Astrocyte of the cerebellum (primary cell): ENCODE measurements at regions not wholly inside any gene's neighbourhood (a gene's known extent, or its start where the extent isn't known, plus 50 kb on each side); places are given as distances from the start of the nearest gene placed in this dataset.

Experiments
- DNase-seq: peaks from one replicate; pipeline ENCODE4 v3.0.0-alpha.2; 2011; ENCODE audit warnings: low read depth
- H3K4me3 ChIP-seq: 2 replicates; pipeline ENCODE4 v1.5.1; 2011; ENCODE audit warnings: mild to moderate bottlenecking, low read depth, low read length, moderate library complexity
- CTCF ChIP-seq: IDR thresholded peaks from 2 replicates; pipeline ENCODE4 v1.5.1; 2012; ENCODE audit warnings: low read length, low read depth, moderate library complexity, mild to moderate bottlenecking; ENCODE audit errors: missing control alignments
- in situ Hi-C: cut with HindIII; loops from 2 replicates; pipeline ENCODE4 v1.10.0; 2017; ENCODE audit warnings: low sequenced_read_pairs

DNA sequence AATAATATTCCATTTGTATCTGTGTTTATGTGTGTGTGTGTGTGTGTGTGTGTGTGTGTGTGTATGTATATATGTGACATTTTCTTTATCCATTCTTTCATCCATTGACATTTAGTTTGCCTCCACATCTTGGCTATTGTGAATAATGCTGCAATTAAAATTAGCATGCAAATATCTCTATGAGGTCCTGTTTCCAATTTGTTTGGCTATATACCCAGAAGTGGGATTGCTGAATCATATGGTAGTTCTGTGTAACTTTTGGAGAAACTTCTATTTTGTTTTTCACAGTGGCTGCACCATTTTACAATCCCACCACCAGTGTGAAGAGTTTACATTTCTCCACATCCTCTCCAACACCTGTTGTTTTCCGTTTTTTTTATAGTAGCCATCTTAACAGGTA, 53.1 kb downstream of the CH25H start:
- no peak for DNase-seq
- H3K4me3 ChIP-seq = no peak overlapping the region
- no peak for TF ChIP-seq CTCF
- in situ Hi-C loops = no loop called here

- no peak for DNase-seq
- H3K4me3 ChIP-seq = no peak overlapping the region
- no peak for TF ChIP-seq CTCF
- in situ Hi-C loops = no loop called here
Measured at GRCh38 chr10:89153116-89153515, 54.0 kb downstream of the CH25H start.

DNA sequence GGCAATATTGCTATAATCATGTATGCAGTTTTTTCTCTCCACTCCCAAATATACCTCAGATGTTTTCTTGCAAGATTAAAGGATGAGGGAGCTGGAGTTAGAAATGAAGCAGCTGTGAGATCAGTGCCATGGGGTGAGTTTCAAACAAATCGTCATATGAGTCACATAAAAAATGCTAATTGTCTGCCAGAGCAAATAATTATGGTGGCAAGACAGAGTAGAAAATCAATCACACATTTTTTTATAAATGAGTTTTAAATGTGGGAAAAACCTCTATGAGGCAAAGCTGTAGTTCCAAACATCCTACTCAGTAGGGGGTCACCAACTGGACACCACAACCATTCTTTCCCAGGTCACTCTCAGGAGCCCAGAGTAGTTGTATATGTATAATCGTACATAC, 55.3 kb downstream of the CH25H start:
- in situ Hi-C loops = no loop called here
- DNase-seq = peak; percentile 90
- no peak for TF ChIP-seq CTCF
- no peak overlapping the region for H3K4me3 ChIP-seq

GRCh38 chr10:89148061-89148460, 59.1 kb downstream of the CH25H start:
- no peak for TF ChIP-seq CTCF
- no peak for DNase-seq
- no peak overlapping the region for H3K4me3 ChIP-seq
- in situ Hi-C loops = no loop called here

- in situ Hi-C loops = no loop called here
- no peak for TF ChIP-seq CTCF
- DNase-seq = peak; percentile 82
- no peak overlapping the region for H3K4me3 ChIP-seq
Measured at GRCh38 chr10:89147256-89147655, 59.9 kb downstream of the CH25H start.

- H3K4me3 ChIP-seq = no peak overlapping the region
- TF ChIP-seq CTCF = no peak
- DNase-seq = no peak
- in situ Hi-C loops = no loop called here
Measured at GRCh38 chr10:89144836-89145235, 62.3 kb downstream of the CH25H start.

DNA sequence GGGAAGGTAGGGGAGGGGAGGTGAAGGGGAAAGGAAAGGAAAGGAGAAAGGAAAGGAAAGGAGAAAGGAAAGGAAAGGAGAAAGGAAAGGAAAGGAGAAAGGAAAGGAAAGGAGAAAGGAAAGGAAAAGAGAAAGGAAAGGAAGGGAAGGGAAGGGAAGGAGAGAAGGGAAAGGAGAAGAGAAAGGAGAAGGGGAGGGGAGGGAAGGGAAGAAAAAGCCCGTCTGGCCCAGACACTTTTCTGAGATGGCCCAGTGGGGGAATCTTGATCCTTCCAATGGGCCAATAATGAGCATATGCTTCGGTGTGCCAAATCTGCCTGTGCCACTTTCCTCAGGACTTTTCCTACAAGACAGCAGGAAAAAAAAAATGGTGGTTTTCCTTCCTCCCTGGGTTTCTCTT, 64.5 kb downstream of the CH25H start:
- TF ChIP-seq CTCF = no peak
- in situ Hi-C loops = no loop called here
- no peak overlapping the region for H3K4me3 ChIP-seq
- no peak for DNase-seq
